ENCODE measurements at regions not wholly inside any gene's neighbourhood (a gene's known extent, or its start where the extent isn't known, plus 50 kb on each side); places are given as distances from the start of the nearest gene placed in this dataset.

GRCh38 chr2:14884651-14885050 is 252.1 kb downstream of the LRATD1 start:
- no peaks in the 10 kb centered on the region for H3K4me1 ChIP-seq (ENCODE audit: insufficient read depth, low read length)
- H3K9ac ChIP-seq (ENCODE audit: low read length), result no peak overlapping the region
- H3K79me2 ChIP-seq (ENCODE audit: insufficient read depth, low read length), result no peaks in the 10 kb centered on the region
- no peak overlapping the region for H3K4me2 ChIP-seq (ENCODE audit: low read length)
- H3K4me3 ChIP-seq (ENCODE audit: insufficient read depth, low read depth, low read length), result no peak overlapping the region
- H3K27ac Mint-ChIP-seq (ENCODE audit: unreplicated experiment), result no peak overlapping the region
- H3K9me3 Mint-ChIP-seq (ENCODE audit: unreplicated experiment), result no peaks in the 10 kb centered on the region
- H3K36me3 Mint-ChIP-seq (ENCODE audit: low read depth, unreplicated experiment), result no peaks in the 10 kb centered on the region
- no peaks in the 10 kb centered on the region for H3K4me1 Mint-ChIP-seq (ENCODE audit: low read depth, unreplicated experiment)
- DNase-seq (ENCODE audit: low read depth) (no peak), FAIRE-seq (no peak)
- no peaks in the 10 kb centered on the region for H3K36me3 ChIP-seq (ENCODE audit: insufficient read depth, low read length)
- TF ChIP-seq CTCF (IDR thresholded peaks at IDR 0.05; ENCODE audit: insufficient read depth, low read depth, low read length), result no peak
- no peak overlapping the region for H2AFZ ChIP-seq (ENCODE audit: low read depth, low read length)
- H3K9me3 ChIP-seq (ENCODE audit: insufficient read depth, low read depth, low read length), result no peaks in the 10 kb centered on the region
- no peaks in the 10 kb centered on the region for H4K20me1 ChIP-seq (ENCODE audit: insufficient read depth, low read length)
- H3K27me3 Mint-ChIP-seq (ENCODE audit: low read depth, unreplicated experiment), result no peaks in the 10 kb centered on the region
- H3K27me3 ChIP-seq (ENCODE audit: insufficient read depth, low read length), result no peaks in the 10 kb centered on the region
- H3K27ac ChIP-seq (ENCODE audit: low read depth, low read length), result no peak overlapping the region
- no peak overlapping the region for H3K4me3 Mint-ChIP-seq (ENCODE audit: unreplicated experiment)

GRCh38 chr2:14891546-14891945 is 259.0 kb downstream of the LRATD1 start:
- TF ChIP-seq CTCF (IDR thresholded peaks at IDR 0.05; ENCODE audit: insufficient read depth, low read depth, low read length) (no peak), EZH2 (IDR thresholded peaks at IDR 0.05; ENCODE audit: insufficient read depth, low read length) (no peak)
- H3K9me3 Mint-ChIP-seq (ENCODE audit: unreplicated experiment), result peaks cover 4% of the 10 kb centered on the region
- H3K27ac Mint-ChIP-seq (ENCODE audit: unreplicated experiment), result no peak overlapping the region
- Histone ChIP-seq H3K4me3 (ENCODE audit: insufficient read depth, low read depth, low read length) (no peak overlapping the region), H2AFZ (ENCODE audit: low read depth, low read length) (no peak overlapping the region), H3K36me3 (ENCODE audit: insufficient read depth, low read length) (no peaks in the 10 kb centered on the region), H3K27me3 (ENCODE audit: insufficient read depth, low read length) (no peaks in the 10 kb centered on the region), H4K20me1 (ENCODE audit: insufficient read depth, low read length) (no peaks in the 10 kb centered on the region), H3K27ac (ENCODE audit: low read depth, low read length) (no peak overlapping the region), H3K4me2 (ENCODE audit: low read length) (no peak overlapping the region), H3K4me1 (ENCODE audit: insufficient read depth, low read length) (no peaks in the 10 kb centered on the region), H3K9me3 (ENCODE audit: insufficient read depth, low read depth, low read length) (no peaks in the 10 kb centered on the region), H3K79me2 (ENCODE audit: insufficient read depth, low read length) (no peaks in the 10 kb centered on the region), H3K9ac (ENCODE audit: low read length) (no peak overlapping the region)
- no peak for DNase-seq (ENCODE audit: low read depth)
- H3K27me3 Mint-ChIP-seq (ENCODE audit: low read depth, unreplicated experiment), result no peaks in the 10 kb centered on the region
- no peak for FAIRE-seq
- no peaks in the 10 kb centered on the region for H3K36me3 Mint-ChIP-seq (ENCODE audit: low read depth, unreplicated experiment)
- no peak overlapping the region for H3K4me3 Mint-ChIP-seq (ENCODE audit: unreplicated experiment)
- H3K4me1 Mint-ChIP-seq (ENCODE audit: low read depth, unreplicated experiment), result no peaks in the 10 kb centered on the region

- Mint-ChIP-seq H3K9me3 (ENCODE audit: unreplicated experiment) (peaks cover 4% of the 10 kb centered on the region), H3K4me1 (ENCODE audit: low read depth, unreplicated experiment) (no peaks in the 10 kb centered on the region), H3K27me3 (ENCODE audit: low read depth, unreplicated experiment) (no peaks in the 10 kb centered on the region), H3K4me3 (ENCODE audit: unreplicated experiment) (no peak overlapping the region), H3K36me3 (ENCODE audit: low read depth, unreplicated experiment) (no peaks in the 10 kb centered on the region), H3K27ac (ENCODE audit: unreplicated experiment) (no peak overlapping the region)
- FAIRE-seq (no peak), DNase-seq (ENCODE audit: low read depth) (no peak)
- TF ChIP-seq EZH2 (IDR thresholded peaks at IDR 0.05; ENCODE audit: insufficient read depth, low read length) (no peak), CTCF (IDR thresholded peaks at IDR 0.05; ENCODE audit: insufficient read depth, low read depth, low read length) (no peak)
- Histone ChIP-seq H3K4me3 (ENCODE audit: insufficient read depth, low read depth, low read length) (no peak overlapping the region), H3K4me2 (ENCODE audit: low read length) (no peak overlapping the region), H3K4me1 (ENCODE audit: insufficient read depth, low read length) (no peaks in the 10 kb centered on the region), H4K20me1 (ENCODE audit: insufficient read depth, low read length) (no peaks in the 10 kb centered on the region), H3K79me2 (ENCODE audit: insufficient read depth, low read length) (no peaks in the 10 kb centered on the region), H3K27me3 (ENCODE audit: insufficient read depth, low read length) (no peaks in the 10 kb centered on the region), H3K9me3 (ENCODE audit: insufficient read depth, low read depth, low read length) (no peaks in the 10 kb centered on the region), H3K9ac (ENCODE audit: low read length) (no peak overlapping the region), H3K27ac (ENCODE audit: low read depth, low read length) (no peak overlapping the region), H3K36me3 (ENCODE audit: insufficient read depth, low read length) (no peaks in the 10 kb centered on the region), H2AFZ (ENCODE audit: low read depth, low read length) (no peak overlapping the region)
These were observed 264.0 kb downstream of the LRATD1 start for GRCh38 chr2:14896330-14897030.
